Rectal smooth muscle tissue (tissue), 1 donor: ENCODE measurements at regions not wholly inside any gene's neighbourhood (a gene's known extent, or its start where the extent isn't known, plus 50 kb on each side); places are given as distances from the start of the nearest gene placed in this dataset.

Experiments used
- H3K27ac ChIP-seq: one replicate; pipeline ENCODE4 v1.7.0; 2013; ENCODE audit warnings: low read depth, low read length, inconsistent platforms
- H3K27me3 ChIP-seq: one replicate; pipeline ENCODE4 v1.7.0; 2013; ENCODE audit warnings: low read length; ENCODE audit not compliant: control insufficient read depth, insufficient read depth
- H3K36me3 ChIP-seq: one replicate; pipeline ENCODE4 v1.7.0; 2013; ENCODE audit warnings: low read length; ENCODE audit not compliant: control insufficient read depth, insufficient read depth
- H3K4me1 ChIP-seq: one replicate; pipeline ENCODE4 v1.7.0; 2013; ENCODE audit warnings: low read length; ENCODE audit not compliant: control insufficient read depth, insufficient read depth
- H3K4me3 ChIP-seq: one replicate; pipeline ENCODE4 v1.7.0; 2013; ENCODE audit warnings: low read length
- H3K9ac ChIP-seq: one replicate; pipeline ENCODE4 v1.7.0; 2013; ENCODE audit warnings: low read length

GRCh38 chr6:43953256-43953655 lies 174.0 kb downstream of the MRPL14 start:
- Histone ChIP-seq H3K27ac (no peak overlapping the region), H3K4me1 (no peaks in the 10 kb centered on the region), H3K9ac (no peak overlapping the region), H3K27me3 (no peaks in the 10 kb centered on the region), H3K4me3 (no peak overlapping the region), H3K36me3 (no peaks in the 10 kb centered on the region)

- H3K9ac ChIP-seq: no peak overlapping the region
- H3K27me3 ChIP-seq: no peaks in the 10 kb centered on the region
- H3K4me1 ChIP-seq: no peaks in the 10 kb centered on the region
- H3K4me3 ChIP-seq: no peak overlapping the region
- no peaks in the 10 kb centered on the region for H3K36me3 ChIP-seq
- H3K27ac ChIP-seq: no peak overlapping the region
These were observed 174.5 kb downstream of the MRPL14 start for GRCh38 chr6:43952746-43953145.

GRCh38 chr6:43951756-43952675 lies 175.2 kb downstream of the MRPL14 start:
- H3K9ac ChIP-seq: no peak overlapping the region
- no peak overlapping the region for H3K4me3 ChIP-seq
- no peaks in the 10 kb centered on the region for H3K36me3 ChIP-seq
- no peaks in the 10 kb centered on the region for H3K4me1 ChIP-seq
- H3K27me3 ChIP-seq: no peaks in the 10 kb centered on the region
- no peak overlapping the region for H3K27ac ChIP-seq

GRCh38 chr6:43951063-43951755 lies 176.0 kb downstream of the MRPL14 start:
- Histone ChIP-seq H3K9ac (no peak overlapping the region), H3K4me1 (no peaks in the 10 kb centered on the region), H3K36me3 (no peaks in the 10 kb centered on the region), H3K4me3 (no peak overlapping the region), H3K27me3 (no peaks in the 10 kb centered on the region), H3K27ac (no peak overlapping the region)

GRCh38 chr6:43950731-43951062 lies 176.6 kb downstream of the MRPL14 start:
- Histone ChIP-seq H3K36me3 (no peaks in the 10 kb centered on the region), H3K9ac (no peak overlapping the region), H3K4me1 (no peaks in the 10 kb centered on the region), H3K27me3 (no peaks in the 10 kb centered on the region), H3K27ac (no peak overlapping the region), H3K4me3 (no peak overlapping the region)

GRCh38 chr6:43950051-43950605 lies 177.1 kb downstream of the MRPL14 start:
- Histone ChIP-seq H3K27ac (no peak overlapping the region), H3K4me1 (no peaks in the 10 kb centered on the region), H3K27me3 (no peaks in the 10 kb centered on the region), H3K9ac (no peak overlapping the region), H3K36me3 (no peaks in the 10 kb centered on the region), H3K4me3 (no peak overlapping the region)

- no peaks in the 10 kb centered on the region for H3K4me1 ChIP-seq
- H3K36me3 ChIP-seq: no peaks in the 10 kb centered on the region
- no peak overlapping the region for H3K4me3 ChIP-seq
- H3K9ac ChIP-seq: no peak overlapping the region
- no peak overlapping the region for H3K27ac ChIP-seq
- H3K27me3 ChIP-seq: no peaks in the 10 kb centered on the region
These were observed 177.7 kb downstream of the MRPL14 start for GRCh38 chr6:43949551-43949991.

GRCh38 chr6:43948527-43949485 lies 178.4 kb downstream of the MRPL14 start:
- Histone ChIP-seq H3K36me3 (no peaks in the 10 kb centered on the region), H3K27ac (no peak overlapping the region), H3K9ac (no peak overlapping the region), H3K4me1 (no peaks in the 10 kb centered on the region), H3K27me3 (no peaks in the 10 kb centered on the region), H3K4me3 (no peak overlapping the region)

GRCh38 chr6:43947860-43948259 lies 177.8 kb downstream of the VEGFA start:
- no peaks in the 10 kb centered on the region for H3K36me3 ChIP-seq
- H3K4me1 ChIP-seq: no peaks in the 10 kb centered on the region
- H3K27me3 ChIP-seq: no peaks in the 10 kb centered on the region
- H3K27ac ChIP-seq: no peak overlapping the region
- H3K9ac ChIP-seq: no peak overlapping the region
- H3K4me3 ChIP-seq: no peak overlapping the region

- no peak overlapping the region for H3K4me3 ChIP-seq
- no peaks in the 10 kb centered on the region for H3K36me3 ChIP-seq
- H3K27ac ChIP-seq: no peak overlapping the region
- no peaks in the 10 kb centered on the region for H3K27me3 ChIP-seq
- no peaks in the 10 kb centered on the region for H3K4me1 ChIP-seq
- H3K9ac ChIP-seq: no peak overlapping the region
These were observed 176.8 kb downstream of the VEGFA start for GRCh38 chr6:43946641-43947363.

- H3K27me3 ChIP-seq: no peaks in the 10 kb centered on the region
- no peak overlapping the region for H3K9ac ChIP-seq
- H3K4me1 ChIP-seq: no peaks in the 10 kb centered on the region
- H3K4me3 ChIP-seq: no peak overlapping the region
- H3K27ac ChIP-seq: no peak overlapping the region
- no peaks in the 10 kb centered on the region for H3K36me3 ChIP-seq
These were observed 175.7 kb downstream of the VEGFA start for GRCh38 chr6:43945768-43946080.
